ENCODE measurements at regions not wholly inside any gene's neighbourhood (a gene's known extent, or its start where the extent isn't known, plus 50 kb on each side); places are given as distances from the start of the nearest gene placed in this dataset.
A peak's percentile ranks its signal among the peaks of the same experiment; 100 is the strongest.

GRCh38 chr20:63138855-63139341, 77.0 kb downstream of the YTHDF1 start (continued):
- TF ChIP-seq, protein P1, sequence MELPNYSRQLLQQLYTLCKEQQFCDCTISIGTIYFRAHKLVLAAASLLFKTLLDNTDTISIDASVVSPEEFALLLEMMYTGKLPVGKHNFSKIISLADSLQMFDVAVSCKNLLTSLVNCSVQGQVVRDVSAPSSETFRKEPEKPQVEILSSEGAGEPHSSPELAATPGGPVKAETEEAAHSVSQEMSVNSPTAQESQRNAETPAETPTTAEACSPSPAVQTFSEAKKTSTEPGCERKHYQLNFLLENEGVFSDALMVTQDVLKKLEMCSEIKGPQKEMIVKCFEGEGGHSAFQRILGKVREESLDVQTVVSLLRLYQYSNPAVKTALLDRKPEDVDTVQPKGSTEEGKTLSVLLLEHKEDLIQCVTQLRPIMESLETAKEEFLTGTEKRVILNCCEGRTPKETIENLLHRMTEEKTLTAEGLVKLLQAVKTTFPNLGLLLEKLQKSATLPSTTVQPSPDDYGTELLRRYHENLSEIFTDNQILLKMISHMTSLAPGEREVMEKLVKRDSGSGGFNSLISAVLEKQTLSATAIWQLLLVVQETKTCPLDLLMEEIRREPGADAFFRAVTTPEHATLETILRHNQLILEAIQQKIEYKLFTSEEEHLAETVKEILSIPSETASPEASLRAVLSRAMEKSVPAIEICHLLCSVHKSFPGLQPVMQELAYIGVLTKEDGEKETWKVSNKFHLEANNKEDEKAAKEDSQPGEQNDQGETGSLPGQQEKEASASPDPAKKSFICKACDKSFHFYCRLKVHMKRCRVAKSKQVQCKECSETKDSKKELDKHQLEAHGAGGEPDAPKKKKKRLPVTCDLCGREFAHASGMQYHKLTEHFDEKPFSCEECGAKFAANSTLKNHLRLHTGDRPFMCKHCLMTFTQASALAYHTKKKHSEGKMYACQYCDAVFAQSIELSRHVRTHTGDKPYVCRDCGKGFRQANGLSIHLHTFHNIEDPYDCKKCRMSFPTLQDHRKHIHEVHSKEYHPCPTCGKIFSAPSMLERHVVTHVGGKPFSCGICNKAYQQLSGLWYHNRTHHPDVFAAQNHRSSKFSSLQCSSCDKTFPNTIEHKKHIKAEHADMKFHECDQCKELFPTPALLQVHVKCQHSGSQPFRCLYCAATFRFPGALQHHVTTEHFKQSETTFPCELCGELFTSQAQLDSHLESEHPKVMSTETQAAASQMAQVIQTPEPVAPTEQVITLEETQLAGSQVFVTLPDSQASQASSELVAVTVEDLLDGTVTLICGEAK (IDR thresholded peaks at IDR 0.05), result peak; percentile 49; the same call in 1 of the 2 replicates
- TF ChIP-seq, protein P1 (CRISPR knock-in tag; IDR thresholded peaks at IDR 0.05), result no peak

Measured in K562 (cell line).